ENCODE measurements at regions not wholly inside any gene's neighbourhood (a gene's known extent, or its start where the extent isn't known, plus 50 kb on each side); places are given as distances from the start of the nearest gene placed in this dataset.

DNA sequence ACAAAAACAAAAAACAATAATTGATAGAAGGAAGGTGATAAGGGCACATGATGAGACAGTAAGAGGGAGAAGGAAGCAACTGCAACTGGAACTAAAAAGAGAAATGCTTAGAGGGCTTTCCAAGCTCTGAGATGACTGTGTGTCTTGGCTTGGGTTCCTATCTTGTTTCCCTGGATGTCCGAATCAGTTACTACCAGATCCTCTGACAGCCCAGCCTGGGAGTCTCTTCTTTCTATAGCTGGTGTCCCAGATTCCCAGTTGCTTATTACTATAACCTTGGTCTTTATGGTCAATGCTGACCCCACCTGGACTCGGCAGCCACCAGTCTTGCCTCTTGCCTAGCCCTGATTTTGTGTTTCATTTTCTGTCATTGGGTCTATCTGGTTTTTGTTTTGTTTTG is 116.4 kb downstream of the RFC3 start:
- DNase-seq, result no peak
- Histone ChIP-seq H3K27ac (no peak overlapping the region), H3K27me3 (no peaks in the 10 kb centered on the region), H3K4me3 (no peak overlapping the region), H3K9me3 (no peaks in the 10 kb centered on the region), H3K4me1 (no peaks in the 10 kb centered on the region), H3K36me3 (no peaks in the 10 kb centered on the region)
- WGBS, 2 donors, result 62 to 84% methylated on average over 2 of the region's 2 CpGs
- intact Hi-C loops (cut with DNase I), result loop anchor here (10.0 kb wide), 1 partner anchor 140 kb away; no protein-coding TSS in a partner anchor
- TF ChIP-seq CTCF (IDR thresholded peaks at IDR 0.05) (no peak), POLR2A (IDR thresholded peaks at IDR 0.05) (no peak)

DNA sequence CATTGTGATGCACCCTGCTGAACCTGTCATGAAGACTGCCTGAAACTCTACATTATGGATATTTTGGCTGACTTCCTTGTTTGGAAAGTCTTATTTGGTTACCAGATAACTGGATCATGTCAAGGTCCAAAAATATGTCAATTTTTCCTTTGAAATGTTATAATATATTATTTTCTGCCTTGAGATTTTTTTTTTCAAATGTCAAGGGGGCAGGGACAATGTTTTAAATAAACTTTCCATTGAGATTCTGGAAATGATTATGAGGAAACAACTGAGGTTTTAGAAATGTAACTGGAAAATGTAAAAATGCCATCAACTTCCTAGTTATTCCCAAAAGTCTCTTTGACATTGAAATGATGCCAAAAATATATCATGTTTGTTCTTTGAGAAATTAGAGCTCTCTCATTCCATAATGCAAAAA is 117.0 kb downstream of the RFC3 start:
- no peaks in the 10 kb centered on the region for H3K27me3 ChIP-seq
- TF ChIP-seq CTCF (IDR thresholded peaks at IDR 0.05) (no peak), POLR2A (IDR thresholded peaks at IDR 0.05) (no peak)
- H3K36me3 ChIP-seq, result no peaks in the 10 kb centered on the region
- H3K9me3 ChIP-seq, result no peaks in the 10 kb centered on the region
- H3K27ac ChIP-seq, result no peak overlapping the region
- H3K4me1 ChIP-seq, result no peaks in the 10 kb centered on the region
- no peak for DNase-seq
- intact Hi-C loops (cut with DNase I), result loop anchor here (10.0 kb wide), 1 partner anchor 140 kb away; no protein-coding TSS in a partner anchor
- no peak overlapping the region for H3K4me3 ChIP-seq

GRCh38 chr13:33935969-33936368 is 118.0 kb downstream of the RFC3 start:
- Histone ChIP-seq H3K9me3 (no peaks in the 10 kb centered on the region), H3K4me1 (no peaks in the 10 kb centered on the region), H3K27me3 (no peaks in the 10 kb centered on the region), H3K36me3 (no peaks in the 10 kb centered on the region), H3K27ac (no peak overlapping the region), H3K4me3 (no peak overlapping the region)
- no peak for TF ChIP-seq POLR2A (IDR thresholded peaks at IDR 0.05)
- TF ChIP-seq CTCF (IDR thresholded peaks at IDR 0.05), result no peak
- DNase-seq, result no peak
- intact Hi-C loops (cut with DNase I), result loop anchor here (10.0 kb wide), 1 partner anchor 139 kb away; no protein-coding TSS in a partner anchor
- WGBS, 2 donors, result 87 to 98% methylated on average over 4 of the region's 4 CpGs

- no peaks in the 10 kb centered on the region for H3K4me1 ChIP-seq
- no peaks in the 10 kb centered on the region for H3K27me3 ChIP-seq
- H3K9me3 ChIP-seq, result no peaks in the 10 kb centered on the region
- no peak for DNase-seq
- intact Hi-C loops (cut with DNase I), result loop anchor here (10.0 kb wide), 1 partner anchor 137 kb away; no protein-coding TSS in a partner anchor
- H3K36me3 ChIP-seq, result no peaks in the 10 kb centered on the region
- no peak for TF ChIP-seq CTCF (IDR thresholded peaks at IDR 0.05)
- no peak for TF ChIP-seq POLR2A (IDR thresholded peaks at IDR 0.05)
- 81 to 96% methylated on average over 2 to 3 of the region's 3 CpGs for WGBS, 2 donors
- no peak overlapping the region for H3K4me3 ChIP-seq
- no peak overlapping the region for H3K27ac ChIP-seq
Measured at GRCh38 chr13:33937373-33938098, 119.6 kb downstream of the RFC3 start.

DNA sequence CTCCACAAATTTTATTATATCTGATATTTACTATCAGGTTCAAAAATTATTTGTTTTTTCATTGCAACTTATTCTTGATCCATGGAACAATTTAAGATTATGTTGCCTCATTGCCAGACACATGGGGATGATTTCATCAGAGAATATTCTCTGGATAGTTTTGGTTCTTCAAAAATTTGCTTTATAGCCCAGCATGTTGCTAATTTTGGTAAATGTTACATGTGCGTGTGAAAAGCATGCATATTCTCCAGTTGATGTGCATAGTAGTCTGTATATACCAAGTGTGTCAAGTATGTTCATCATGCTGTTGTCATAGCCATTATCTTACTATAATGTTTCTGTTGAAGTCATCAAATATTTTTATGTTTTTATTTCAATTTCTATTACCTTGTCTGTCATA is 122.3 kb downstream of the RFC3 start:
- no peak for TF ChIP-seq CTCF (IDR thresholded peaks at IDR 0.05)
- no peak for TF ChIP-seq POLR2A (IDR thresholded peaks at IDR 0.05)
- H3K36me3 ChIP-seq, result no peaks in the 10 kb centered on the region
- no peaks in the 10 kb centered on the region for H3K9me3 ChIP-seq
- intact Hi-C loops (cut with DNase I), result no loop called here
- no peak overlapping the region for H3K27ac ChIP-seq
- H3K4me1 ChIP-seq, result no peaks in the 10 kb centered on the region
- H3K4me3 ChIP-seq, result no peak overlapping the region
- 93 to 94% methylated on average over 1 of the region's 1 CpG for WGBS, 2 donors
- H3K27me3 ChIP-seq, result no peaks in the 10 kb centered on the region
- no peak for DNase-seq

Data from esophagus squamous epithelium (tissue), 5 donors.